GM23248 (cell line): ENCODE measurements at regions not wholly inside any gene's neighbourhood (a gene's known extent, or its start where the extent isn't known, plus 50 kb on each side); places are given as distances from the start of the nearest gene placed in this dataset.

Experiments
- EZH2 ChIP-seq: fragments of 200-600 bp; sonication (generic); IDR thresholded peaks from 2 replicates; pipeline ENCODE4 v1.6.1; 2018; ENCODE audit warnings: antibody characterized with exemption, mild to moderate bottlenecking; ENCODE audit not compliant: insufficient read depth, poor library complexity, severe bottlenecking
- EZH2phosphoT487 ChIP-seq: fragments of 200-600 bp; sonication (generic); IDR thresholded peaks from 2 replicates; pipeline ENCODE4 v1.6.1; 2018; ENCODE audit warnings: antibody characterized with exemption, moderate library complexity, mild to moderate bottlenecking, low read depth; ENCODE audit not compliant: insufficient read depth

GRCh38 chr10:89952751-89953150 lies 251.4 kb downstream of the KIF20B start:
- TF ChIP-seq EZH2 (no peak), EZH2phosphoT487 (no peak)
